Pancreas (tissue), 10 donors: ENCODE measurements at regions not wholly inside any gene's neighbourhood (a gene's known extent, or its start where the extent isn't known, plus 50 kb on each side); places are given as distances from the start of the nearest gene placed in this dataset.
A peak's percentile ranks its signal among the peaks of the same experiment; 100 is the strongest.

Experiments used
- ATAC-seq, 4 donors: fragments of 200-7000 bp; cut with Tn5 transposase; one replicate each; pipeline versions ENCODE4 v1.8.0 to v1.9.1; 2020; ENCODE audit warnings: mild to moderate bottlenecking in 4 of 4, moderate library complexity in 4 of 4
- DNase-seq, 6 donors: peaks; one replicate each; pipeline ENCODE4 v3.0.0-alpha.2; 2020
- FAIRE-seq: peaks from 2 replicates; lab custom pipeline; 2012; peaks lifted over from hg19 to GRCh38; lab: Jason Lieb, UNC
- H3K27ac ChIP-seq, 4 donors: fragments of 200-600 bp; sonication (generic); 1 replicate in 3 of 4; 2 replicates in 1 of 4; pipeline versions ENCODE4 v1.5.0 to v1.8.0; 2020
- H3K27me3 ChIP-seq, 4 donors: fragments of 200-600 bp; one replicate each; pipeline ENCODE4 v1.8.0; 2021
- H3K36me3 ChIP-seq, 3 donors: fragments of 200-600 bp; sonication (generic) in 1 of 3; one replicate each; pipeline versions ENCODE4 v1.5.0 to v1.8.0; 2020 to 2021
- H3K4me1 ChIP-seq, 3 donors: fragments of 200-600 bp; one replicate each; pipeline ENCODE4 v1.8.0; 2021
- H3K4me3 ChIP-seq, 4 donors: fragments of 200-600 bp; sonication (generic) in 2 of 4; one replicate each; pipeline versions ENCODE4 v1.5.0 to v1.8.0; 2020 to 2021
- H3K9me3 ChIP-seq, 4 donors: fragments of 200-600 bp; one replicate each; pipeline ENCODE4 v1.8.0; 2021
- WGBS, 2 donors: extraction: QIAGEN DNeasy Blood & Tissue Kit; methylation state at CpG; one replicate each; pipeline ENCODE4 v1.1.7; 2013; 5-methylcytosine and 5-hydroxymethylcytosine counted together
- intact Hi-C, 3 donors: fragments of 100-400 bp; cut with DNase I; formaldehyde crosslinking; loops; one replicate each; pipeline versions ENCODE4 v1.11.1 to v1.14.2; 2022
- TF ChIP-seq, protein P1 (sequence below), 4 donors: fragments of 200-600 bp; sonication (generic) in 3 of 4; IDR thresholded peaks; one replicate each; pipeline versions ENCODE4 v1.5.0 to v1.8.0; 2021; ENCODE audit warnings: antibody characterized with exemption in 4 of 4
- donor health status: healthy with polysubstance abuse.
- donor health status: DM: no; HTN: no; CAD: no; lungs with moderate emphysema.
- donor health status: DM: no; HTN: no; CAD: no.
- donor health status: control.
- donor health status: control.
- donor health status: Bipolar disorder and iron deficiency.
- donor health status: DM: yes; HTN: yes; CAD: no.
- donor health status: DM: no; HTN: no; CAD: no.
- donor health status: DM: no; HTN: no; CAD: no.
- donor health status: DM: yes; HTN: yes; CAD: no.

DNA sequence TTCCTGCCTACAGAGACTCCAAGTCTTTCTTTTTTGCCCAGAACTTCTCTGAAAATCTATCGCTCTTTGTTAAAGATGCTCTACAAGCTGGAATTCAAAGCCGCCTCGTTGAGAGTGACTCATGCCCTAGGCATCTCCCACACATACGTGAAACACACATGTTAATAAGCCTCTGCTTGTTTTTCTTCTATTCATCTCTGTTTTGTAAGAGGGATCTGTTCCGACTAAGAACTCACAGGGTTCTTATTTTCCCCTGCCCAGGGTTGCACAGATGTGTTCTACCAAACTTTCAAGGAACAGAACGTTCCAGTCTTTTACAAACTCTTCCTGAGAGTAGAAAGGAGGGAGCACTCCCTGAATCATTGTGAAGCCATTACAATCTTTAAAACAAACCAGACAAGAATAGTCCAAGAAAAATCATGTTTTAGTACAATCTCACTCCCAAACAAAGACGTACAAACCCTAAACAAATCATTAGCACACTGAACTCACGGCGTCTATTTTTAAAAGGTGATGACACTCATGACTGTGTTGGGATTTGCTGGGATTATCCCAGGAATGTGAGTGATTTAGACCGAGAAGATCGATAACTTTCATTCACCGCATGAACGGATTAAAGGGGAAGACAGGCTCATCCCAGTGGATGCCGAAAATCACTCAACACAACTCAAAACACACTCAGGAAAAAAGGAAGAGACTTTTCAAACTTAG is 55.3 kb upstream of the INPP5A start:
- no peak for DNase-seq
- WGBS, 2 donors = 70 to 73% methylated on average over 14 of the region's 14 CpGs
- TF ChIP-seq, protein P1, sequence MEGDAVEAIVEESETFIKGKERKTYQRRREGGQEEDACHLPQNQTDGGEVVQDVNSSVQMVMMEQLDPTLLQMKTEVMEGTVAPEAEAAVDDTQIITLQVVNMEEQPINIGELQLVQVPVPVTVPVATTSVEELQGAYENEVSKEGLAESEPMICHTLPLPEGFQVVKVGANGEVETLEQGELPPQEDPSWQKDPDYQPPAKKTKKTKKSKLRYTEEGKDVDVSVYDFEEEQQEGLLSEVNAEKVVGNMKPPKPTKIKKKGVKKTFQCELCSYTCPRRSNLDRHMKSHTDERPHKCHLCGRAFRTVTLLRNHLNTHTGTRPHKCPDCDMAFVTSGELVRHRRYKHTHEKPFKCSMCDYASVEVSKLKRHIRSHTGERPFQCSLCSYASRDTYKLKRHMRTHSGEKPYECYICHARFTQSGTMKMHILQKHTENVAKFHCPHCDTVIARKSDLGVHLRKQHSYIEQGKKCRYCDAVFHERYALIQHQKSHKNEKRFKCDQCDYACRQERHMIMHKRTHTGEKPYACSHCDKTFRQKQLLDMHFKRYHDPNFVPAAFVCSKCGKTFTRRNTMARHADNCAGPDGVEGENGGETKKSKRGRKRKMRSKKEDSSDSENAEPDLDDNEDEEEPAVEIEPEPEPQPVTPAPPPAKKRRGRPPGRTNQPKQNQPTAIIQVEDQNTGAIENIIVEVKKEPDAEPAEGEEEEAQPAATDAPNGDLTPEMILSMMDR (IDR thresholded peaks at IDR 0.05) = no peak
- H3K27ac ChIP-seq = no peak overlapping the region
- no peak for FAIRE-seq
- ATAC-seq = peak in 2 of 4 donors; percentile 18 to 58
- H3K9me3 ChIP-seq = no peaks in the 10 kb centered on the region
- H3K27me3 ChIP-seq = no peaks in the 10 kb centered on the region
- intact Hi-C loops = no loop called here
- no peaks in the 10 kb centered on the region for H3K36me3 ChIP-seq
- no peak overlapping the region for H3K4me3 ChIP-seq
- no peaks in the 10 kb centered on the region for H3K4me1 ChIP-seq

DNA sequence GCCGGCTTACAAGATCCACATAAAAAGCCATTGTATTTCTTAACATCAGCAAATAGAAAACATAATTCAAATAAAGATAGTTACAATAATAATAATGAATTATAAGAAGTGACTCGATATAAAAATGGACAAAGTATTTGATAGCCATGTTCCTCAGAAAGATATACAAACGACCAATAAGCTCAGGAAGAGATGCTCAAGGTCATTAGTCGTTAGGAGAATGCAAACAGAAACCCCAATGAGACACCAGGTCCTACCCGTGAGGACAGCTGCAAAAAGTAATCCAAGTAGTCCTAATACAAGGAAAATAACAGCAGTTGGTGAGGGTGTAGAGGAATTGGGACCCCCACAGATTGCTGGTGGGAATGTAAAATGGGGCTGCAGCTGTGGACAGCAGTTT is 54.2 kb upstream of the INPP5A start:
- TF ChIP-seq, protein P1 (IDR thresholded peaks at IDR 0.05) = no peak
- H3K27ac ChIP-seq = no peak overlapping the region
- ATAC-seq = no peak
- intact Hi-C loops = no loop called here
- 59 to 60% methylated on average over 5 of the region's 5 CpGs for WGBS, 2 donors
- H3K4me3 ChIP-seq = no peak overlapping the region
- no peaks in the 10 kb centered on the region for H3K9me3 ChIP-seq
- no peaks in the 10 kb centered on the region for H3K4me1 ChIP-seq
- no peak for DNase-seq
- no peaks in the 10 kb centered on the region for H3K36me3 ChIP-seq
- no peak for FAIRE-seq
- no peaks in the 10 kb centered on the region for H3K27me3 ChIP-seq

DNA sequence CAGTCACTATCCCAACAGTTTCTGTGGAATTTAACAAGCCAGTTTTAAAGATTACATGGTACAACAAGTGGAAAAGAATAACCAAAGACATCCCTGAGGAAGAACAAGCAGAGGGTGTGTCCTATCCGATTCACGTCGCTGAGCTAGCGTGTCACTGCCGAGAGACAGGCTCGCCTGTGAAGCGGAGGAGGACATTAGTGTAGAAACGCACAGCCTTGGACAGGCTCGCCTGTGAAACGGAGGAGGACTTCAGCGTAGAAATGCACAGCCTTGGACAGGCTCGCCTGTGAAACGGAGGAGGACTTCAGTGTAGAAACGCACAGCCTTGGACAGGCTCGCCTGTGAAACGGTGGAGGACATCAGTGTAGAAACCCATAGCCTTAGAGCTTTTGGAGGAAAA is 52.7 kb upstream of the INPP5A start:
- intact Hi-C loops = no loop called here
- H3K4me1 ChIP-seq = no peaks in the 10 kb centered on the region
- DNase-seq (no peak), FAIRE-seq (no peak), ATAC-seq (no peak)
- H3K36me3 ChIP-seq = no peaks in the 10 kb centered on the region
- no peaks in the 10 kb centered on the region for H3K9me3 ChIP-seq
- H3K27ac ChIP-seq = no peak overlapping the region
- WGBS, 2 donors = 89 to 94% methylated on average over 16 of the region's 16 CpGs
- no peak overlapping the region for H3K4me3 ChIP-seq
- TF ChIP-seq, protein P1 (IDR thresholded peaks at IDR 0.05) = no peak
- H3K27me3 ChIP-seq = no peaks in the 10 kb centered on the region

DNA sequence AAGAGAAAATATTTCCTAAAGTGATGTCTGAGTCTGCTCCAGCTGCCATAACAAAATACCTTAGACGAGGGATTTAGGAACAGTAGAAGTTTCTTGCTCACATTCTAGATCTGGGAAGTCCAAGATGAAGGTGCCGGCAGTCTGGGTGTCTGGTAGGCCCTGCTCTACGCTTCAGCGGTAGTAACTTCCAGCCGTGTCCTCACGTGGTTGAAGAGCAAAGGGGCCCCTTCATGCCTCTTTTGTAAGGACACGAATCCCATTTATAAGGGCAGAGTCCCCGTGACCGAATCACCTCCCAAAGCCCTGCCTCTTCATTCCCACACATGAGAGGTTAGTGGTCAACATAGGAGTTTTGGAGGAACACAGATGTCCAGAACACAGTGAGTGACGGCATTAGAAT is 52.2 kb upstream of the INPP5A start:
- Histone ChIP-seq H3K36me3 (no peaks in the 10 kb centered on the region), H3K27me3 (no peaks in the 10 kb centered on the region), H3K9me3 (no peaks in the 10 kb centered on the region), H3K4me3 (no peak overlapping the region), H3K4me1 (no peaks in the 10 kb centered on the region), H3K27ac (no peak overlapping the region)
- intact Hi-C loops = no loop called here
- TF ChIP-seq, protein P1 (IDR thresholded peaks at IDR 0.05) = no peak
- WGBS, 2 donors = 91 to 93% methylated on average over 10 of the region's 10 CpGs
- FAIRE-seq (no peak), ATAC-seq (no peak), DNase-seq (no peak)

DNA sequence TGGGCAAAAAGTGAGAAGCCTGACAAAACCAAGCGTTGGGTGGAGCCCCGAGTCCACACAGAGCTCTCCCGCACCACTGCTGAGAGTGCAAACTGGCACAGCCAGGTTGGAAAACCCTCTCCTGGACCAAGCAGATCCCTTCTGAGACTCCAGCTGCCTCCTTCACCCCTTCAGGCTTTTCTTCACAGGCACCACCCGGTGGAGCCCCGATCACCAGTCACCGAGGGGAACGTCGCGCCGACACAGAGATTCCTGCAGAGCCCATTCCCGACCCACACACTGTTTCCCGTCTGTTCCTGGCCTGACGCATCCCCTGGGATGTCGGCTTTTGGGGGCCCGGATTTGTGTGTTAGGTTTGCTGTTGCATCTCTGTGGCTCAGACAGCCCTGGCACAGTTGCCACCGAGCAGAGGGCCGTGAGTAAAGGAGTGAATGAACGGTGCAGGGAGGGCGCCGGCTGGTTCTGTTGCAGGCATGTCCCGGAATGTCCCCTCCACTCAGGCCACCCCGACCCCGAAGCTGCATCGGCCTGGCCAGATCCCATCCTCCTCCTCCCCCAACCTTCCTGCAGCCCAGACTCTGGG is 51.0 kb upstream of the INPP5A start:
- peak in 2 of 6 donors; percentile 9 to 37 for DNase-seq
- no peak for ATAC-seq
- no peaks in the 10 kb centered on the region for H3K4me1 ChIP-seq

More for the DNA sequence above, 51.0 kb upstream of the INPP5A start:
- TF ChIP-seq, protein P1 (IDR thresholded peaks at IDR 0.05) = no peak
- intact Hi-C loops = no loop called here
- Histone ChIP-seq H3K27me3 (no peaks in the 10 kb centered on the region), H3K9me3 (no peaks in the 10 kb centered on the region), H3K27ac (no peak overlapping the region), H3K4me3 (no peak overlapping the region), H3K36me3 (no peaks in the 10 kb centered on the region)
- 84 to 86% methylated on average over 23 to 24 of the region's 24 CpGs for WGBS, 2 donors
- no peak for FAIRE-seq
